ENCODE measurements at regions not wholly inside any gene's neighbourhood (a gene's known extent, or its start where the extent isn't known, plus 50 kb on each side); places are given as distances from the start of the nearest gene placed in this dataset.
"Not testable (repeated sequence)": the region's sequence is repeated elsewhere in the genome, so short reads cannot be mapped to it uniquely, and the experiment has no call there.

GRCh38 chr4:26192899-26193869 is 127.6 kb upstream of the RBPJ start:
- intact Hi-C loops (cut with DNase I; ENCODE audit: low total_unique reads): no loop called here
- DNase-seq: no peak
- no peak overlapping the region for H3K27ac ChIP-seq
- H3K9me3 ChIP-seq: no peaks in the 10 kb centered on the region
- H3K4me1 ChIP-seq: no peaks in the 10 kb centered on the region
- H3K27me3 ChIP-seq: no peaks in the 10 kb centered on the region
- no peaks in the 10 kb centered on the region for H3K36me3 ChIP-seq
- no peak overlapping the region for H3K4me3 ChIP-seq
- TF ChIP-seq, protein P1, sequence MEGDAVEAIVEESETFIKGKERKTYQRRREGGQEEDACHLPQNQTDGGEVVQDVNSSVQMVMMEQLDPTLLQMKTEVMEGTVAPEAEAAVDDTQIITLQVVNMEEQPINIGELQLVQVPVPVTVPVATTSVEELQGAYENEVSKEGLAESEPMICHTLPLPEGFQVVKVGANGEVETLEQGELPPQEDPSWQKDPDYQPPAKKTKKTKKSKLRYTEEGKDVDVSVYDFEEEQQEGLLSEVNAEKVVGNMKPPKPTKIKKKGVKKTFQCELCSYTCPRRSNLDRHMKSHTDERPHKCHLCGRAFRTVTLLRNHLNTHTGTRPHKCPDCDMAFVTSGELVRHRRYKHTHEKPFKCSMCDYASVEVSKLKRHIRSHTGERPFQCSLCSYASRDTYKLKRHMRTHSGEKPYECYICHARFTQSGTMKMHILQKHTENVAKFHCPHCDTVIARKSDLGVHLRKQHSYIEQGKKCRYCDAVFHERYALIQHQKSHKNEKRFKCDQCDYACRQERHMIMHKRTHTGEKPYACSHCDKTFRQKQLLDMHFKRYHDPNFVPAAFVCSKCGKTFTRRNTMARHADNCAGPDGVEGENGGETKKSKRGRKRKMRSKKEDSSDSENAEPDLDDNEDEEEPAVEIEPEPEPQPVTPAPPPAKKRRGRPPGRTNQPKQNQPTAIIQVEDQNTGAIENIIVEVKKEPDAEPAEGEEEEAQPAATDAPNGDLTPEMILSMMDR (IDR thresholded peaks at IDR 0.05): no peak

DNA sequence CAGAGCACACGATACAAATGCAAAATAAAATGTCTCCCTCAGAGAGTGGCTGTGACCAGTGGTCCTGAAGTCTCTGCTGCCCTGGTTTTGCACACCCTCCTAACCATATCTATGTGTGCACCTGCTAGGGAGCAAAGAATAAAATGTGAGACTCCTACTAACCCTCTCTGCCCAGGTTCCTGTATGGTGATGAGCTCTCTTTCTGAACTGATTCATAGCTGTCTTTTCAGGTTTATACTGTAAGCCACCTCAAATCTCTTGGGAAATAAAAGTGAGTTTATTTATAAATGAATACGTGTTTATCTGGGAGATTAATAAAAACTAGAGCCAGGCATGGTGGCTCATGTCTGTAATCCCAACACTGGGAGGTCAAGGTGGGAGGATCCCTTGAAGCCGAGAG is 126.0 kb upstream of the RBPJ start:
- Histone ChIP-seq H3K9me3 (no peaks in the 10 kb centered on the region), H3K4me1 (no peaks in the 10 kb centered on the region), H3K27me3 (peaks cover 0 to 3% of the 10 kb centered on the region in 2 donors), H3K27ac (no peak overlapping the region), H3K36me3 (no peaks in the 10 kb centered on the region), H3K4me3 (no peak overlapping the region)
- intact Hi-C loops (cut with DNase I; ENCODE audit: low total_unique reads): no loop called here
- no peak for DNase-seq
- TF ChIP-seq, protein P1 (IDR thresholded peaks at IDR 0.05): no peak

DNA sequence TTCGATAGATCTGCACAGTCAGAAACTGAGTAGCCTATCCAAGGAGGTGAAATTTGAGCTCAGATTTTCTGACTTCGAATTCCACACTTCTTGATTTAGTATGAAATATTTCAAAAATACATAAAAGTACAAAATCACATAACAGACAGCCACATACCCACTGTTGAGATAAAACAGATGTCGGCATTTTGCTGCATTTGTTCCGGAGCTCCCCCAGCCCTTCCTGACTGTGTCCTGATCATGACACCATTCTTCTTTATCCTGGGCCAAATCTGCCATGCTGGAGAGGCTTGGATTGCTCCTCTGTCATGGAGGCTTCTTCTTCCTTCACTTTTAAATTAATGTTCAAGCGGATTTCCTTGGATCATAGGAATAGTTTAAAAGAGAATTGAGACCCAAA is 124.2 kb upstream of the RBPJ start:
- H3K9me3 ChIP-seq: no peaks in the 10 kb centered on the region
- no peaks in the 10 kb centered on the region for H3K36me3 ChIP-seq
- intact Hi-C loops (cut with DNase I; ENCODE audit: low total_unique reads): no loop called here
- no peak overlapping the region for H3K4me3 ChIP-seq
- DNase-seq: no peak
- H3K27ac ChIP-seq: no peak overlapping the region
- TF ChIP-seq, protein P1 (IDR thresholded peaks at IDR 0.05): no peak
- H3K27me3 ChIP-seq: peaks cover 0 to 8% of the 10 kb centered on the region in 2 donors
- H3K4me1 ChIP-seq: no peaks in the 10 kb centered on the region

GRCh38 chr4:26197018-26197779 is 123.6 kb upstream of the RBPJ start:
- Histone ChIP-seq H3K27ac (no peak overlapping the region), H3K4me1 (no peaks in the 10 kb centered on the region), H3K9me3 (no peaks in the 10 kb centered on the region), H3K27me3 (peaks cover 0 to 8% of the 10 kb centered on the region in 2 donors), H3K36me3 (no peaks in the 10 kb centered on the region), H3K4me3 (no peak overlapping the region)
- intact Hi-C loops (cut with DNase I; ENCODE audit: low total_unique reads): no loop called here
- TF ChIP-seq, protein P1 (IDR thresholded peaks at IDR 0.05): no peak
- no peak for DNase-seq

GRCh38 chr4:26198931-26199330 is 121.9 kb upstream of the RBPJ start:
- intact Hi-C loops (cut with DNase I; ENCODE audit: low total_unique reads): not testable (repeated sequence)

GRCh38 chr4:26199596-26199995 is 121.2 kb upstream of the RBPJ start:
- H3K27ac ChIP-seq: no peak overlapping the region
- peaks cover 0 to 8% of the 10 kb centered on the region in 2 donors for H3K27me3 ChIP-seq
- no peak overlapping the region for H3K4me3 ChIP-seq
- no peak for DNase-seq
- TF ChIP-seq, protein P1 (IDR thresholded peaks at IDR 0.05): no peak
- H3K9me3 ChIP-seq: no peaks in the 10 kb centered on the region
- H3K36me3 ChIP-seq: no peaks in the 10 kb centered on the region
- peaks cover 0 to 4% (median under 1%) of the 10 kb centered on the region in 4 donors for H3K4me1 ChIP-seq
- intact Hi-C loops (cut with DNase I; ENCODE audit: low total_unique reads): no loop called here

More at GRCh38 chr4:26198931-26199330, 121.9 kb upstream of the RBPJ start:
- not testable (repeated sequence) for H3K36me3 ChIP-seq, DNase-seq, H3K9me3 ChIP-seq, H3K27me3 ChIP-seq, H3K4me1 ChIP-seq, H3K27ac ChIP-seq, H3K4me3 ChIP-seq

Measured in tibial artery (tissue), 4 donors.